H1 (cell line): ENCODE measurements at regions not wholly inside any gene's neighbourhood (a gene's known extent, or its start where the extent isn't known, plus 50 kb on each side); places are given as distances from the start of the nearest gene placed in this dataset.

Experiments used
- BRCA1 ChIP-seq: IDR thresholded peaks from 2 replicates; pipeline ENCODE4 v1.6.1; 2012; ENCODE audit warnings: low read depth, low read length, improper control_type of control experiment
- CBX8 ChIP-seq: fragments of 300-800, 300-1000 bp; sonication (generic); IDR thresholded peaks from 2 replicates; pipeline ENCODE4 v1.7.1; 2016; ENCODE audit warnings: low read depth, low read length, borderline replicate concordance
- CREB1 ChIP-seq: IDR thresholded peaks from 2 replicates; pipeline ENCODE4 v1.6.1; 2012; ENCODE audit warnings: inconsistent platforms
- EZH2 ChIP-seq: fragments of 200-600 bp; sonication (generic); IDR thresholded peaks from 2 replicates; pipeline ENCODE4 v1.7.1; 2012; ENCODE audit warnings: low read depth, mild to moderate bottlenecking, moderate library complexity, low read length, inconsistent platforms; ENCODE audit not compliant: severe bottlenecking
- HDAC6 ChIP-seq: IDR thresholded peaks from one replicate; pipeline ENCODE4 v1.7.1; 2012; ENCODE audit warnings: low read depth, mild to moderate bottlenecking, inconsistent platforms, low read length, moderate library complexity
- KDM5A ChIP-seq: fragments of 200-600 bp; IDR thresholded peaks from 2 replicates; pipeline ENCODE4 v1.7.1; 2012; ENCODE audit warnings: mild to moderate bottlenecking, low read length, inconsistent platforms, mixed read lengths
- MAFK ChIP-seq: IDR thresholded peaks from 2 replicates; pipeline ENCODE4 v1.6.1; 2012; ENCODE audit warnings: low read depth, mild to moderate bottlenecking, improper control_type of control experiment, low read length
- RBBP5 ChIP-seq: IDR thresholded peaks from 2 replicates; pipeline ENCODE4 v1.7.1; 2012; ENCODE audit warnings: low read depth, mild to moderate bottlenecking, inconsistent platforms, low read length, moderate library complexity, borderline replicate concordance
- RNF2 ChIP-seq: fragments of 200-900, 300-1000 bp; sonication (generic); IDR thresholded peaks from 2 replicates; pipeline ENCODE4 v1.7.1; 2016; ENCODE audit warnings: borderline replicate concordance, low read depth, mild to moderate bottlenecking, antibody characterized with exemption, low read length; ENCODE audit not compliant: poor library complexity, severe bottlenecking; ENCODE audit errors: missing control alignments
- SP1 ChIP-seq: IDR thresholded peaks from 2 replicates; pipeline ENCODE4 v1.6.1; 2011; ENCODE audit warnings: low read depth, low read length
- TF ChIP-seq, protein P1 (sequence below): fragments of 300-600 bp; sonication (generic); IDR thresholded peaks from 2 replicates; pipeline ENCODE4 v1.7.1; 2012; ENCODE audit warnings: low read length, moderate library complexity, mild to moderate bottlenecking, inconsistent platforms; ENCODE audit not compliant: insufficient replicate concordance

- TF ChIP-seq, protein P1, sequence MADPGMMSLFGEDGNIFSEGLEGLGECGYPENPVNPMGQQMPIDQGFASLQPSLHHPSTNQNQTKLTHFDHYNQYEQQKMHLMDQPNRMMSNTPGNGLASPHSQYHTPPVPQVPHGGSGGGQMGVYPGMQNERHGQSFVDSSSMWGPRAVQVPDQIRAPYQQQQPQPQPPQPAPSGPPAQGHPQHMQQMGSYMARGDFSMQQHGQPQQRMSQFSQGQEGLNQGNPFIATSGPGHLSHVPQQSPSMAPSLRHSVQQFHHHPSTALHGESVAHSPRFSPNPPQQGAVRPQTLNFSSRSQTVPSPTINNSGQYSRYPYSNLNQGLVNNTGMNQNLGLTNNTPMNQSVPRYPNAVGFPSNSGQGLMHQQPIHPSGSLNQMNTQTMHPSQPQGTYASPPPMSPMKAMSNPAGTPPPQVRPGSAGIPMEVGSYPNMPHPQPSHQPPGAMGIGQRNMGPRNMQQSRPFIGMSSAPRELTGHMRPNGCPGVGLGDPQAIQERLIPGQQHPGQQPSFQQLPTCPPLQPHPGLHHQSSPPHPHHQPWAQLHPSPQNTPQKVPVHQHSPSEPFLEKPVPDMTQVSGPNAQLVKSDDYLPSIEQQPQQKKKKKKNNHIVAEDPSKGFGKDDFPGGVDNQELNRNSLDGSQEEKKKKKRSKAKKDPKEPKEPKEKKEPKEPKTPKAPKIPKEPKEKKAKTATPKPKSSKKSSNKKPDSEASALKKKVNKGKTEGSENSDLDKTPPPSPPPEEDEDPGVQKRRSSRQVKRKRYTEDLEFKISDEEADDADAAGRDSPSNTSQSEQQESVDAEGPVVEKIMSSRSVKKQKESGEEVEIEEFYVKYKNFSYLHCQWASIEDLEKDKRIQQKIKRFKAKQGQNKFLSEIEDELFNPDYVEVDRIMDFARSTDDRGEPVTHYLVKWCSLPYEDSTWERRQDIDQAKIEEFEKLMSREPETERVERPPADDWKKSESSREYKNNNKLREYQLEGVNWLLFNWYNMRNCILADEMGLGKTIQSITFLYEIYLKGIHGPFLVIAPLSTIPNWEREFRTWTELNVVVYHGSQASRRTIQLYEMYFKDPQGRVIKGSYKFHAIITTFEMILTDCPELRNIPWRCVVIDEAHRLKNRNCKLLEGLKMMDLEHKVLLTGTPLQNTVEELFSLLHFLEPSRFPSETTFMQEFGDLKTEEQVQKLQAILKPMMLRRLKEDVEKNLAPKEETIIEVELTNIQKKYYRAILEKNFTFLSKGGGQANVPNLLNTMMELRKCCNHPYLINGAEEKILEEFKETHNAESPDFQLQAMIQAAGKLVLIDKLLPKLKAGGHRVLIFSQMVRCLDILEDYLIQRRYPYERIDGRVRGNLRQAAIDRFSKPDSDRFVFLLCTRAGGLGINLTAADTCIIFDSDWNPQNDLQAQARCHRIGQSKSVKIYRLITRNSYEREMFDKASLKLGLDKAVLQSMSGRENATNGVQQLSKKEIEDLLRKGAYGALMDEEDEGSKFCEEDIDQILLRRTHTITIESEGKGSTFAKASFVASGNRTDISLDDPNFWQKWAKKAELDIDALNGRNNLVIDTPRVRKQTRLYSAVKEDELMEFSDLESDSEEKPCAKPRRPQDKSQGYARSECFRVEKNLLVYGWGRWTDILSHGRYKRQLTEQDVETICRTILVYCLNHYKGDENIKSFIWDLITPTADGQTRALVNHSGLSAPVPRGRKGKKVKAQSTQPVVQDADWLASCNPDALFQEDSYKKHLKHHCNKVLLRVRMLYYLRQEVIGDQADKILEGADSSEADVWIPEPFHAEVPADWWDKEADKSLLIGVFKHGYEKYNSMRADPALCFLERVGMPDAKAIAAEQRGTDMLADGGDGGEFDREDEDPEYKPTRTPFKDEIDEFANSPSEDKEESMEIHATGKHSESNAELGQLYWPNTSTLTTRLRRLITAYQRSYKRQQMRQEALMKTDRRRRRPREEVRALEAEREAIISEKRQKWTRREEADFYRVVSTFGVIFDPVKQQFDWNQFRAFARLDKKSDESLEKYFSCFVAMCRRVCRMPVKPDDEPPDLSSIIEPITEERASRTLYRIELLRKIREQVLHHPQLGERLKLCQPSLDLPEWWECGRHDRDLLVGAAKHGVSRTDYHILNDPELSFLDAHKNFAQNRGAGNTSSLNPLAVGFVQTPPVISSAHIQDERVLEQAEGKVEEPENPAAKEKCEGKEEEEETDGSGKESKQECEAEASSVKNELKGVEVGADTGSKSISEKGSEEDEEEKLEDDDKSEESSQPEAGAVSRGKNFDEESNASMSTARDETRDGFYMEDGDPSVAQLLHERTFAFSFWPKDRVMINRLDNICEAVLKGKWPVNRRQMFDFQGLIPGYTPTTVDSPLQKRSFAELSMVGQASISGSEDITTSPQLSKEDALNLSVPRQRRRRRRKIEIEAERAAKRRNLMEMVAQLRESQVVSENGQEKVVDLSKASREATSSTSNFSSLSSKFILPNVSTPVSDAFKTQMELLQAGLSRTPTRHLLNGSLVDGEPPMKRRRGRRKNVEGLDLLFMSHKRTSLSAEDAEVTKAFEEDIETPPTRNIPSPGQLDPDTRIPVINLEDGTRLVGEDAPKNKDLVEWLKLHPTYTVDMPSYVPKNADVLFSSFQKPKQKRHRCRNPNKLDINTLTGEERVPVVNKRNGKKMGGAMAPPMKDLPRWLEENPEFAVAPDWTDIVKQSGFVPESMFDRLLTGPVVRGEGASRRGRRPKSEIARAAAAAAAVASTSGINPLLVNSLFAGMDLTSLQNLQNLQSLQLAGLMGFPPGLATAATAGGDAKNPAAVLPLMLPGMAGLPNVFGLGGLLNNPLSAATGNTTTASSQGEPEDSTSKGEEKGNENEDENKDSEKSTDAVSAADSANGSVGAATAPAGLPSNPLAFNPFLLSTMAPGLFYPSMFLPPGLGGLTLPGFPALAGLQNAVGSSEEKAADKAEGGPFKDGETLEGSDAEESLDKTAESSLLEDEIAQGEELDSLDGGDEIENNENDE, result peak; percentile 96
- TF ChIP-seq KDM5A (no peak), BRCA1 (no peak), EZH2 (no peak), CREB1 (no peak), CBX8 (no peak), RBBP5 (no peak), HDAC6 (no peak), SP1 (0 out of 2 replicates have a peak, but pooled peaks have one; percentile 16), RNF2 (no peak), MAFK (no peak)
Observed at GRCh38 chr4:133593764-133594163, 444.7 kb downstream of the PCDH10 start (continued).
